Upper lobe of left lung (tissue), 6 donors: ENCODE measurements at regions not wholly inside any gene's neighbourhood (a gene's known extent, or its start where the extent isn't known, plus 50 kb on each side); places are given as distances from the start of the nearest gene placed in this dataset.
"Not testable (repeated sequence)": the region's sequence is repeated elsewhere in the genome, so short reads cannot be mapped to it uniquely, and the experiment has no call there.

ENCODE experiments used
- ATAC-seq, 2 donors: fragments of 200-7000 bp; cut with Tn5 transposase; one replicate each; pipeline ENCODE4 v1.9.1; 2022; ENCODE audit warnings: mild to moderate bottlenecking in 2 of 2, moderate library complexity in 2 of 2; ENCODE audit not compliant: low FRiP score in 2 of 2
- DNase-seq, 2 donors: peaks; one replicate each; pipeline ENCODE4 v3.0.0-alpha.2; 2019 to 2020
- H3K27ac ChIP-seq, 4 donors: fragments of 200-600 bp; sonication (generic); one replicate each; pipeline ENCODE4 v1.5.1; 2016 to 2019
- H3K27me3 ChIP-seq, 4 donors: fragments of 200-600 bp; sonication (generic); one replicate each; pipeline ENCODE4 v1.5.1; 2017 to 2019
- H3K36me3 ChIP-seq, 4 donors: fragments of 200-600 bp; sonication (generic); one replicate each; pipeline ENCODE4 v1.5.1; 2016 to 2019
- H3K4me1 ChIP-seq, 4 donors: fragments of 200-600 bp; sonication (generic); one replicate each; pipeline ENCODE4 v1.5.1; 2018 to 2019
- H3K4me3 ChIP-seq, 4 donors: fragments of 200-600 bp; sonication (generic); one replicate each; pipeline ENCODE4 v1.5.1; 2017 to 2019; ENCODE audit warnings: mild to moderate bottlenecking in 2 of 4, moderate library complexity in 1 of 4
- H3K9me3 ChIP-seq, 4 donors: fragments of 200-600 bp; sonication (generic); one replicate each; pipeline ENCODE4 v1.5.1; 2018 to 2019
- EP300 ChIP-seq, 4 donors: sonication (generic); formaldehyde crosslinking; IDR thresholded peaks; one replicate each; pipeline ENCODE4 v1.5.1; 2017; ENCODE audit warnings: antibody characterized with exemption in 4 of 4, control low read depth in 2 of 4
- POLR2A ChIP-seq, 4 donors: fragments of 450-650 bp; IDR thresholded peaks; one replicate each; pipeline ENCODE4 v1.5.1; 2016 to 2017; ENCODE audit warnings: antibody characterized with exemption in 4 of 4, mild to moderate bottlenecking in 2 of 4
- POLR2AphosphoS5 ChIP-seq, 2 donors: sonication (generic); formaldehyde crosslinking; IDR thresholded peaks; one replicate each; pipeline ENCODE4 v1.5.1; 2017; ENCODE audit warnings: antibody characterized with exemption in 2 of 2
- WGBS, 2 donors: methylation state at CpG; one replicate each; pipeline ENCODE4 v1.1.5; 2017 to 2018; 5-methylcytosine and 5-hydroxymethylcytosine counted together
- TF ChIP-seq, protein P1 (sequence below), 6 experiments: fragments of 450-650 bp in 4 of 6; fragments of 200-600 bp in 2 of 6; sonication (generic) in 2 of 6; IDR thresholded peaks; one replicate each; pipeline ENCODE4 v1.5.1; 2016 to 2019; ENCODE audit warnings: antibody characterized with exemption in 6 of 6
- donor health status: DM: no; HTN: no; CAD: no; lungs with moderate emphysema.
- donor health status: DM: no; HTN: yes; CAD: no; lungs with severe emphysema.

DNA sequence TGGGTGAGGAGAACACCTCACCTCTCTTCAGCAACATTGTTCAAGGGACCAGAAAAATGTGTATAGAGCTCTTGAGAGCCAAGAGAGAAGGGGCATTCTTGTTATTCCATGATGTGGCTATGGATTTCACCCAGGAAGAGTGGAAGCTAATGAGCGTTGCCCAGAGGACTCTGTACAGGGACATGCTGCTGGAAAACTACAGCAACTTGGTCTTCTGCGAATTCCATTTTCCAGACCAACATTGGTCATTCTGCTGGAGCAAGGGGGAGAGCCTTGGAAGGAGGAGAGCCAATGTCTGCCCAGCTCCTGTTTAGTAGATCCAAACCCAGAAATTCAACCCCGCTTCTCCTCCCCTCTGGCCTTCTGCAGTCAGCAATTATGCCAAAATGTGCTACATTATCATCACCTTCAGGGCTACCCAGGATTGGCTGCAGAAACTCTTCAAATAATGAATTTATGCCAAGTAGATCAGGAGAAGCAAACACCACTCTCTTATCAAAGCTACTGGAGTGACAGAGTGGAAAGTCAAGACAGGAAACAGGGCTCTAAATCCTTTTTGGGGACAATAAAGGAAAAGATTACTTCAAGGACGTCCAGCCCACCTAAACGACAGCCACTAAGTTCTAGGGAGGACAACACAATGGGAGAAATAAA is 707.5 kb upstream of the LUZP2 start:
- H3K4me3 ChIP-seq = no peak overlapping the region
- no peak for TF ChIP-seq EP300 (IDR thresholded peaks at IDR 0.05)
- no peak for TF ChIP-seq POLR2AphosphoS5 (IDR thresholded peaks at IDR 0.05)
- TF ChIP-seq, protein P1, sequence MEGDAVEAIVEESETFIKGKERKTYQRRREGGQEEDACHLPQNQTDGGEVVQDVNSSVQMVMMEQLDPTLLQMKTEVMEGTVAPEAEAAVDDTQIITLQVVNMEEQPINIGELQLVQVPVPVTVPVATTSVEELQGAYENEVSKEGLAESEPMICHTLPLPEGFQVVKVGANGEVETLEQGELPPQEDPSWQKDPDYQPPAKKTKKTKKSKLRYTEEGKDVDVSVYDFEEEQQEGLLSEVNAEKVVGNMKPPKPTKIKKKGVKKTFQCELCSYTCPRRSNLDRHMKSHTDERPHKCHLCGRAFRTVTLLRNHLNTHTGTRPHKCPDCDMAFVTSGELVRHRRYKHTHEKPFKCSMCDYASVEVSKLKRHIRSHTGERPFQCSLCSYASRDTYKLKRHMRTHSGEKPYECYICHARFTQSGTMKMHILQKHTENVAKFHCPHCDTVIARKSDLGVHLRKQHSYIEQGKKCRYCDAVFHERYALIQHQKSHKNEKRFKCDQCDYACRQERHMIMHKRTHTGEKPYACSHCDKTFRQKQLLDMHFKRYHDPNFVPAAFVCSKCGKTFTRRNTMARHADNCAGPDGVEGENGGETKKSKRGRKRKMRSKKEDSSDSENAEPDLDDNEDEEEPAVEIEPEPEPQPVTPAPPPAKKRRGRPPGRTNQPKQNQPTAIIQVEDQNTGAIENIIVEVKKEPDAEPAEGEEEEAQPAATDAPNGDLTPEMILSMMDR (IDR thresholded peaks at IDR 0.05) = no peak
- no peak for TF ChIP-seq POLR2A (IDR thresholded peaks at IDR 0.05)
- no peak overlapping the region for H3K27ac ChIP-seq
- no peaks in the 10 kb centered on the region for H3K27me3 ChIP-seq
- DNase-seq = no peak
- WGBS, 2 donors = 52 to 65% methylated on average over 5 of the region's 5 CpGs
- no peaks in the 10 kb centered on the region for H3K36me3 ChIP-seq
- H3K9me3 ChIP-seq = no peaks in the 10 kb centered on the region
- H3K4me1 ChIP-seq = no peaks in the 10 kb centered on the region
- no peak for ATAC-seq

DNA sequence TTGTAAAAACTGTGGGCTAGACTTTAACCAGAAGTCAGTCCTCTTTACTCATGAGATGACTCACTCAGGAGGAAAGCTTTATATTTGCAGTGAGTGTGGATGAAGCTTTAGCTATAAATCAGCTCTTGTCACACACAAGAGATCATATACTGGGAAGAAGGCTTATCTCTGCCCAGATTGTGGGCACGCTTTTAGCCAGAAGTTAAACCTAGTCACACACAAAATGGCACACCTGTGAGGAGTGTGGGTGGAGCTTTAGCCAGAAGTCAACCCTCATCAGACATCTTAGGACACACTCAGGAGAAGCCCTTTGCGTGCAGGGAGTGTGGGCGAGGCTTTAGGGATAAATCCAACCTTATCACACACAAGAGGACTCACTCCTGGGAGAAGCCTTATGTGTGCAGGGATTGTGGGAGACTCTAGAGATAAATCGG is 706.9 kb upstream of the LUZP2 start:
- no peak overlapping the region for H3K27ac ChIP-seq
- no peaks in the 10 kb centered on the region for H3K9me3 ChIP-seq
- DNase-seq (no peak), ATAC-seq (peak in 1 of 2 donors; percentile 62)
- H3K4me3 ChIP-seq = no peak overlapping the region
- no peaks in the 10 kb centered on the region for H3K4me1 ChIP-seq
- 86 to 91% methylated on average over 4 of the region's 4 CpGs for WGBS, 2 donors
- no peaks in the 10 kb centered on the region for H3K27me3 ChIP-seq
- TF ChIP-seq EP300 (IDR thresholded peaks at IDR 0.05) = no peak
- TF ChIP-seq, protein P1 (IDR thresholded peaks at IDR 0.05) = no peak
- no peaks in the 10 kb centered on the region for H3K36me3 ChIP-seq

DNA sequence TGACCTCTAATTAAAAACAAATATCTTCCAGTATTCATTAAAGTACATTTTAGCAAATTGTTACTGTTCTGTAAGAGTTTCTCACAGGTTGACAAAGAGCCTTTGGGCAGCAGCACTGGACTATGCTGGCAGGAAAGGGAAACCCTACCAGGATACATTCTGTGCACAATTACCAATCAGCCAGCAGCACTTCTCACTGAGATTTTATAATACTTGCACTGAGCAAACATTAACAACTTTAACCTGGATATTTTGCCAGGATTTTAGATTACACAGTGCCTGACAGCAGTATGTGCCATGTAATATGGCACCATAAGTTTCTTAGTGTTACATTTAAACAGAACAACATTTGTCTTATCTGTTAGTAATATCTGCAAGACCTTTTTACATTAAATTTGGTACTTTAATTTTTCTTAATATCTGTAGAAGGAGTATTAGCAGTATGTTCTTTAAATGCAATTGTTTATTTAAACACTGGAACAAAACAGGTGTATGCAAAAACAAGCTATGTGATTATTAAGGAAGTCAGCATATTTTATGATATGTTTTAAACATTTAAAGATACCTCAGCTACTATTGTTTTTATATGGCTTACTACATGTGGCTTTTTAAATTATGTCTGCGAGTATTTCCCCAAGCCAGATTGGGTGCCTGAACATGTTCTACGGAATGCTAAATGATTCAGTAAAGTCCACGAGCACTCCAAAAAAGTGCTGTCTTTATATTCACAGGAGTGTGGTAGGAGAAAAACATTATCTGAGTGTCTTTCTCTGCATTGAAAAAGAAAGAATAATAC is 699.0 kb upstream of the LUZP2 start:
- no peak for DNase-seq
- WGBS, 2 donors = 83 to 84% methylated on average over 3 of the region's 3 CpGs

DNA sequence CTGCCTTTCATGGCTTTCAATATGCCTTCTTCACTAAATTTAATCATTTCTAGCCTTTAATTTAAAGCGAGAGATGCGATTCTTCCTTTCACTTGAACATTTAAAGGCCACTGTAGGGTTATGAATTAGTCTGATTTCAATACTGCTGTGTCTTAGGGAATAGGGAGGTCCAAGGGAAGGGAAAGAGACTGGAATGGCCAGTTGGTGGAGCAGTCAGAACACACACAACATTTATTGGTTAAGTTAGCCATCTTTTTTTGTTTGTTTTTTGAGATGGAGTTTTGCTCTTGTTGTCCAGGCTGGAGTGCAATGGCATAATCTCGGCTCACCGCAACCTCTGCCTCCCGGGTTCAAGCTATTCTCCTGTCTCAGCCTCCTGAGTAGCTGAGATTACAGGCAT is 662.5 kb upstream of the LUZP2 start:
- not testable (repeated sequence) for H3K36me3 ChIP-seq, H3K4me3 ChIP-seq, H3K27ac ChIP-seq, DNase-seq, ATAC-seq, H3K9me3 ChIP-seq, H3K27me3 ChIP-seq, H3K4me1 ChIP-seq
- WGBS, 2 donors = 91 to 99% methylated on average over 5 of the region's 5 CpGs

More for the DNA sequence above, 699.0 kb upstream of the LUZP2 start:
- Histone ChIP-seq H3K27ac (no peak overlapping the region), H3K9me3 (no peaks in the 10 kb centered on the region), H3K36me3 (no peaks in the 10 kb centered on the region), H3K27me3 (no peaks in the 10 kb centered on the region), H3K4me3 (no peak overlapping the region), H3K4me1 (no peaks in the 10 kb centered on the region)
- no peak for TF ChIP-seq POLR2AphosphoS5 (IDR thresholded peaks at IDR 0.05)
- TF ChIP-seq, protein P1 (IDR thresholded peaks at IDR 0.05) = no peak
- no peak for TF ChIP-seq EP300 (IDR thresholded peaks at IDR 0.05)
- no peak for ATAC-seq

DNA sequence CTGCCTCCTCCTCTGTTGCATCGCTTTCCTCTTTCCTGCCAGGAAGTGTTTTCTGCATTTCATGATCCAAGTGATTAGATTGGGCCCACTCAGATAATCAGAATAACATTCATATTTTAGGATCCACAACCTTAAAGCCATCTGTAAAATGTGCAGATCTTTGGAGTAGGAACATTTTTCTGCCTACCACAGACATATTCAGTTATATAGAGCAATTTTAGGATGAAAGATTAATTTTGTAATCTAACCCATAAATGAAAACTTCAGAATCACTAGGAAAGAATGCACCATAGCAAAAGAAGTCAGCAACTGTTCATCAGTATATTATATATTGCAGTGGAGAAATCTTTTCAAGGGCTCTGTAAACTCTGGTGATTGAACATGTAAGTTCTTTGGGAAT is 659.9 kb upstream of the LUZP2 start:
- no peak for ATAC-seq
- H3K4me3 ChIP-seq = no peak overlapping the region
- no peaks in the 10 kb centered on the region for H3K9me3 ChIP-seq
- no peak for TF ChIP-seq POLR2AphosphoS5 (IDR thresholded peaks at IDR 0.05)
- no peak for TF ChIP-seq EP300 (IDR thresholded peaks at IDR 0.05)
- TF ChIP-seq, protein P1 (IDR thresholded peaks at IDR 0.05) = no peak
- no peak for TF ChIP-seq POLR2A (IDR thresholded peaks at IDR 0.05)
- 65 to 77% methylated on average over 1 of the region's 1 CpG for WGBS, 2 donors
- H3K4me1 ChIP-seq = no peaks in the 10 kb centered on the region
- no peak for DNase-seq
- no peaks in the 10 kb centered on the region for H3K36me3 ChIP-seq
- H3K27ac ChIP-seq = no peak overlapping the region
- no peaks in the 10 kb centered on the region for H3K27me3 ChIP-seq
